GM19043 (cell line): ENCODE measurements at regions not wholly inside any gene's neighbourhood (a gene's known extent, or its start where the extent isn't known, plus 50 kb on each side); places are given as distances from the start of the nearest gene placed in this dataset.

Experiments used
- ATAC-seq: cut with Tn5 transposase; IDR thresholded peaks from one replicate; pipeline ENCODE4 v1.9.1; 2021; ENCODE audit warnings: low read depth; ENCODE audit not compliant: unreplicated experiment

- no peak for ATAC-seq
Observed at GRCh38 chr6:23089981-23090380, 520.6 kb downstream of the HDGFL1 start.

GRCh38 chr6:23091795-23092194 is 522.4 kb downstream of the HDGFL1 start:
- no peak for ATAC-seq

- no peak for ATAC-seq
Observed at GRCh38 chr6:23096876-23097275, 527.5 kb downstream of the HDGFL1 start.

- ATAC-seq, result no peak
Observed at GRCh38 chr6:23097566-23097965, 528.2 kb downstream of the HDGFL1 start.

- no peak for ATAC-seq
Observed at GRCh38 chr6:23106951-23107350, 537.6 kb downstream of the HDGFL1 start.

- no peak for ATAC-seq
Observed at GRCh38 chr6:23111984-23112383, 542.6 kb downstream of the HDGFL1 start.

- ATAC-seq, result no peak
Observed at GRCh38 chr6:23114812-23115504, 545.6 kb downstream of the HDGFL1 start.

GRCh38 chr6:23137611-23138010 is 568.2 kb downstream of the HDGFL1 start:
- ATAC-seq, result no peak

GRCh38 chr6:23140871-23141270 is 571.5 kb downstream of the HDGFL1 start:
- no peak for ATAC-seq

- no peak for ATAC-seq
Observed at GRCh38 chr6:23145781-23146180, 576.4 kb downstream of the HDGFL1 start.

- ATAC-seq, result no peak
Observed at GRCh38 chr6:23154159-23154558, 584.8 kb downstream of the HDGFL1 start.

- ATAC-seq, result no peak
Observed at GRCh38 chr6:23170049-23170448, 600.7 kb downstream of the HDGFL1 start.

- ATAC-seq, result no peak
Observed at GRCh38 chr6:23173234-23173633, 603.9 kb downstream of the HDGFL1 start.

GRCh38 chr6:23174781-23175361 is 605.5 kb downstream of the HDGFL1 start:
- ATAC-seq, result no peak

- no peak for ATAC-seq
Observed at GRCh38 chr6:23175391-23175790, 606.0 kb downstream of the HDGFL1 start.

GRCh38 chr6:23176471-23176870 is 607.1 kb downstream of the HDGFL1 start:
- ATAC-seq, result no peak

GRCh38 chr6:23176883-23177282 is 607.5 kb downstream of the HDGFL1 start:
- no peak for ATAC-seq

- no peak for ATAC-seq
Observed at GRCh38 chr6:23177806-23178205, 608.4 kb downstream of the HDGFL1 start.

GRCh38 chr6:23179994-23180393 is 610.6 kb downstream of the HDGFL1 start:
- ATAC-seq, result no peak

GRCh38 chr6:23180504-23181293 is 611.3 kb downstream of the HDGFL1 start:
- ATAC-seq, result no peak

GRCh38 chr6:23181356-23182110 is 612.2 kb downstream of the HDGFL1 start:
- no peak for ATAC-seq
